ENCODE measurements at regions not wholly inside any gene's neighbourhood (a gene's known extent, or its start where the extent isn't known, plus 50 kb on each side); places are given as distances from the start of the nearest gene placed in this dataset.
A peak's percentile ranks its signal among the peaks of the same experiment; 100 is the strongest.

GRCh38 chr3:43998370-43998835, 243.3 kb upstream of the TOPAZ1 start:
- no peak overlapping the region for H4K91ac ChIP-seq (ENCODE audit: insufficient read length, low read depth, low read length)
- no peak overlapping the region for H3K4ac ChIP-seq (ENCODE audit: low read depth, low read length)
- H4K20me1 ChIP-seq (ENCODE audit: control insufficient read depth, insufficient read depth, insufficient read length): no peaks in the 10 kb centered on the region
- peak overlapping the region; percentile 39 for H3K18ac ChIP-seq (ENCODE audit: insufficient read length, low read depth, low read length)
- no peaks in the 10 kb centered on the region for H3K79me2 ChIP-seq (ENCODE audit: insufficient read depth, low read length)
- peak overlapping the region; percentile 58 for H3K14ac ChIP-seq (ENCODE audit: insufficient read depth, low read length)
- no peak overlapping the region for H2BK20ac ChIP-seq (ENCODE audit: low read depth, low read length, poor library complexity, severe bottlenecking)
- DNase-seq: peak; percentile 56
- H3K27me3 Mint-ChIP-seq (ENCODE audit: low read depth): peaks cover 92% of the 10 kb centered on the region
- H3K9ac ChIP-seq (ENCODE audit: extremely low read depth, insufficient read length, low read length): no peak overlapping the region
- peaks cover 36 to 45% of the 10 kb centered on the region in 2 experiments for H3K4me1 Mint-ChIP-seq
- H3K27ac Mint-ChIP-seq: no peak overlapping the region
- no peak for TF ChIP-seq CTCF (conservative IDR thresholded peaks at IDR 0.05)
- H2AK5ac ChIP-seq (ENCODE audit: insufficient read length, low read length): no peak overlapping the region
- H3K4me1 ChIP-seq (ENCODE audit: insufficient read depth, low read length): peaks cover 6% of the 10 kb centered on the region; the same call in 1 of the 2 replicates
- H2AFZ ChIP-seq (ENCODE audit: low read length): no peak overlapping the region
- no peak overlapping the region for H3K56ac ChIP-seq (ENCODE audit: insufficient read length, low read depth, low read length)
- H3K4me2 ChIP-seq (ENCODE audit: insufficient read depth, insufficient read length, low read length): peak overlapping the region; percentile 73
- H2BK5ac ChIP-seq (ENCODE audit: insufficient read length, low read length): no peak overlapping the region
- H4K5ac ChIP-seq (ENCODE audit: insufficient read length, low read depth, low read length): no peak overlapping the region
- H3K4me3 Mint-ChIP-seq: peak overlapping the region; percentile 65 to 95
- H4K8ac ChIP-seq (replicated peaks; ENCODE audit: insufficient read length, low read depth, low read length): no peak overlapping the region
- peaks cover 10 to 14% of the 10 kb centered on the region in 2 experiments; a peak in 4 of 5 replicates for H3K9me3 Mint-ChIP-seq
- no peak overlapping the region for H3K27ac ChIP-seq (ENCODE audit: insufficient read length, low read depth, low read length)
- no peaks in the 10 kb centered on the region for H3K9me3 ChIP-seq (ENCODE audit: control insufficient read depth, low read depth, low read length)
- WGBS (ENCODE audit: extremely low coverage, insufficient read length, low lambda C conversion rate): no CpG with 5 or more reads among the region's 25 CpGs
- H2BK120ac ChIP-seq (ENCODE audit: low read depth, low read length, poor library complexity, severe bottlenecking): no peak overlapping the region
- H3K23ac ChIP-seq (ENCODE audit: insufficient read length, low read depth, low read length): no peak overlapping the region
- H3K79me1 ChIP-seq (ENCODE audit: insufficient read depth, low read depth, low read length, poor library complexity, severe bottlenecking): no peaks in the 10 kb centered on the region
- H3K36me3 Mint-ChIP-seq (ENCODE audit: insufficient read depth in 1 of 3, low read depth in 3 of 3): peaks cover 0 to 10% (median 4%) of the 10 kb centered on the region in 3 experiments; a peak in 5 of 7 replicates
- no peak overlapping the region for H3T11ph ChIP-seq (ENCODE audit: low read length)
- H2BK12ac ChIP-seq (ENCODE audit: insufficient read length, low read depth, low read length): no peak overlapping the region
- H2BK15ac ChIP-seq (ENCODE audit: low read depth, low read length): no peak overlapping the region
- peaks cover 46% of the 10 kb centered on the region; the same call in 1 of the 2 replicates for H3K27me3 ChIP-seq (ENCODE audit: insufficient read depth, low read length)
- peaks cover 51% of the 10 kb centered on the region for H3K23me2 ChIP-seq (ENCODE audit: insufficient read length, low read depth, low read length, poor library complexity, severe bottlenecking)

Data from H9 (cell line).